Nephron (organoid): ENCODE measurements at regions not wholly inside any gene's neighbourhood (a gene's known extent, or its start where the extent isn't known, plus 50 kb on each side); places are given as distances from the start of the nearest gene placed in this dataset.

Experiments used
- H3K27ac Mint-ChIP-seq, 3 experiments: 2 replicates each; pipeline ENCODE4 v1.8.0; 2020; ENCODE audit warnings: mixed read lengths in 3 of 3, mild to moderate bottlenecking in 2 of 3, moderate library complexity in 1 of 3
- H3K27me3 Mint-ChIP-seq: 2 replicates; pipeline ENCODE4 v1.8.0; 2021; ENCODE audit warnings: low read depth, mild to moderate bottlenecking, moderate library complexity, mixed read lengths
- H3K36me3 Mint-ChIP-seq: 2 replicates; pipeline ENCODE4 v1.8.0; 2020; ENCODE audit warnings: low read depth, mixed read lengths
- H3K4me1 Mint-ChIP-seq: 2 replicates; pipeline ENCODE4 v1.8.0; 2020; ENCODE audit warnings: mixed read lengths
- H3K4me3 Mint-ChIP-seq, 3 experiments: 2 replicates each; pipeline ENCODE4 v1.8.0; 2020; ENCODE audit warnings: mild to moderate bottlenecking in 3 of 3, mixed read lengths in 3 of 3, moderate library complexity in 2 of 3
- H3K9me3 Mint-ChIP-seq: 2 replicates; pipeline ENCODE4 v1.8.0; 2020; ENCODE audit warnings: mixed read lengths
- TF ChIP-seq, protein P1 (sequence below), 3 experiments: fragments of 200-600 bp; sonication (generic); IDR thresholded peaks; one replicate each; pipeline ENCODE4 v1.5.0; 2021; ENCODE audit warnings: antibody characterized with exemption in 3 of 3; ENCODE audit not compliant: unreplicated experiment in 3 of 3

DNA sequence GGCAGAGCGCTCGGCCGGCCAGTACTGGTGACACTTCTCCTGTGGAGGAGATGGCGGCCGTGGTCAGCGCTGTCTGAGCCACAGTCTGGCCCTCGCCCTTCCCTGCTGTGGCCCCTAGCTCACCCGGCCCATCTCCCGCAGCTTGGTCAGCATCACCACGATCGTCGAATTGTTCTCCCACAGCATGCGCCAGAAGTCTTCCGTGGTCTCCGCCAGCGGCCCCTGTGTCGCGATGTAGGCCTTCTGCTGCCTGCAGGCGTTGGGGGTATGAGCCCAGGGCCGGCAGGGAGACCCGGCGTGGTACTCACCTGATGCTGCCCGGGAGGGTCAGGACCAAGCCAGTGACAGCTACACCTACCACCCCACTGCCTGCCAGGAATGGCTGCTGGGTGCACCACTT, 130.1 kb downstream of the PTPRS start:
- Mint-ChIP-seq H3K9me3 (peaks cover 10% of the 10 kb centered on the region), H3K4me3 (no peak overlapping the region), H3K4me1 (no peaks in the 10 kb centered on the region), H3K36me3 (peaks cover 4% of the 10 kb centered on the region), H3K27me3 (peaks cover 9% of the 10 kb centered on the region), H3K27ac (no peak overlapping the region)
- TF ChIP-seq, protein P1, sequence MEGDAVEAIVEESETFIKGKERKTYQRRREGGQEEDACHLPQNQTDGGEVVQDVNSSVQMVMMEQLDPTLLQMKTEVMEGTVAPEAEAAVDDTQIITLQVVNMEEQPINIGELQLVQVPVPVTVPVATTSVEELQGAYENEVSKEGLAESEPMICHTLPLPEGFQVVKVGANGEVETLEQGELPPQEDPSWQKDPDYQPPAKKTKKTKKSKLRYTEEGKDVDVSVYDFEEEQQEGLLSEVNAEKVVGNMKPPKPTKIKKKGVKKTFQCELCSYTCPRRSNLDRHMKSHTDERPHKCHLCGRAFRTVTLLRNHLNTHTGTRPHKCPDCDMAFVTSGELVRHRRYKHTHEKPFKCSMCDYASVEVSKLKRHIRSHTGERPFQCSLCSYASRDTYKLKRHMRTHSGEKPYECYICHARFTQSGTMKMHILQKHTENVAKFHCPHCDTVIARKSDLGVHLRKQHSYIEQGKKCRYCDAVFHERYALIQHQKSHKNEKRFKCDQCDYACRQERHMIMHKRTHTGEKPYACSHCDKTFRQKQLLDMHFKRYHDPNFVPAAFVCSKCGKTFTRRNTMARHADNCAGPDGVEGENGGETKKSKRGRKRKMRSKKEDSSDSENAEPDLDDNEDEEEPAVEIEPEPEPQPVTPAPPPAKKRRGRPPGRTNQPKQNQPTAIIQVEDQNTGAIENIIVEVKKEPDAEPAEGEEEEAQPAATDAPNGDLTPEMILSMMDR (IDR thresholded peaks at IDR 0.05; ENCODE audit: unreplicated experiment in 3 of 3) = no peak

- H3K36me3 Mint-ChIP-seq = peaks cover 29% of the 10 kb centered on the region
- H3K4me1 Mint-ChIP-seq = no peaks in the 10 kb centered on the region
- H3K27ac Mint-ChIP-seq = no peak overlapping the region
- peaks cover 14% of the 10 kb centered on the region for H3K9me3 Mint-ChIP-seq
- TF ChIP-seq, protein P1 (IDR thresholded peaks at IDR 0.05; ENCODE audit: unreplicated experiment in 3 of 3) = no peak
- H3K4me3 Mint-ChIP-seq = no peak overlapping the region
- peaks cover 3% of the 10 kb centered on the region for H3K27me3 Mint-ChIP-seq
Measured at GRCh38 chr19:5207806-5208205, 132.8 kb downstream of the PTPRS start.

- Mint-ChIP-seq H3K4me3 (no peak overlapping the region), H3K4me1 (no peaks in the 10 kb centered on the region), H3K27me3 (peaks cover 3% of the 10 kb centered on the region), H3K9me3 (peaks cover 20% of the 10 kb centered on the region), H3K27ac (no peak overlapping the region), H3K36me3 (peaks cover 39% of the 10 kb centered on the region)
- TF ChIP-seq, protein P1 (IDR thresholded peaks at IDR 0.05; ENCODE audit: unreplicated experiment in 3 of 3) = no peak
Measured at GRCh38 chr19:5206751-5207075, 133.9 kb downstream of the PTPRS start.

GRCh38 chr19:5205937-5206750, 134.5 kb downstream of the PTPRS start:
- Mint-ChIP-seq H3K27me3 (peaks cover 3% of the 10 kb centered on the region), H3K4me1 (no peaks in the 10 kb centered on the region), H3K36me3 (peaks cover 44% of the 10 kb centered on the region), H3K27ac (no peak overlapping the region), H3K4me3 (no peak overlapping the region), H3K9me3 (peaks cover 23% of the 10 kb centered on the region)
- TF ChIP-seq, protein P1 (IDR thresholded peaks at IDR 0.05; ENCODE audit: unreplicated experiment in 3 of 3) = no peak

GRCh38 chr19:5205381-5205780, 135.2 kb downstream of the PTPRS start:
- H3K4me1 Mint-ChIP-seq = no peaks in the 10 kb centered on the region
- TF ChIP-seq, protein P1 (IDR thresholded peaks at IDR 0.05; ENCODE audit: unreplicated experiment in 3 of 3) = no peak
- peaks cover 27% of the 10 kb centered on the region for H3K9me3 Mint-ChIP-seq
- H3K4me3 Mint-ChIP-seq = no peak overlapping the region
- H3K27me3 Mint-ChIP-seq = peaks cover 3% of the 10 kb centered on the region
- H3K27ac Mint-ChIP-seq = no peak overlapping the region
- H3K36me3 Mint-ChIP-seq = peaks cover 50% of the 10 kb centered on the region

GRCh38 chr19:5204212-5204611, 136.4 kb downstream of the PTPRS start:
- TF ChIP-seq, protein P1 (IDR thresholded peaks at IDR 0.05; ENCODE audit: unreplicated experiment in 3 of 3) = no peak
- Mint-ChIP-seq H3K36me3 (peaks cover 50% of the 10 kb centered on the region), H3K4me1 (no peaks in the 10 kb centered on the region), H3K27ac (no peak overlapping the region), H3K4me3 (no peak overlapping the region), H3K27me3 (peaks cover 3% of the 10 kb centered on the region), H3K9me3 (peaks cover 33% of the 10 kb centered on the region)
